ENCODE measurements at regions not wholly inside any gene's neighbourhood (a gene's known extent, or its start where the extent isn't known, plus 50 kb on each side); places are given as distances from the start of the nearest gene placed in this dataset.

DNA sequence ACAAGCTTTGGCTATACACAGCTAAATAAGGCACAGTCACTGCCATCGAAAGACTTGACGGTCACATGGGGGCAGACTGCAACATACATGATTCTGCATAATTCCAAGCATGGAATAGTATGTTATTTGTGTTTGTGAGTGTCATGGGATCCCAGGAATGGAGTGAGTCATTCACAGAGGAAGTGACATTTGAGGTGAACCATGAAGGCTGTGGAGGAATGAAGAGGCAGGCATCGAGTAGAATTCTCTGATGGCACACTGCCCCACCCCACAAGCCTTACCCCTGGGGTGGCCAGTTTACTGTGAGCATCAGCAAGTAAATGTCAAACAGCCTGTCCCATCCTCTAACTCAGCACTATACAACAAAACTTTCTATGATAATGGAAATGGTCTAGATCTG lies 619.7 kb downstream of the MID1IP1 start:
- Mint-ChIP-seq H3K9me3 (peaks cover 41% of the 10 kb centered on the region), H3K36me3 (ENCODE audit: low read depth) (no peaks in the 10 kb centered on the region), H3K4me1 (peaks cover 46% of the 10 kb centered on the region), H3K27ac (no peak overlapping the region), H3K4me3 (no peak overlapping the region), H3K27me3 (ENCODE audit: low read depth, poor library complexity) (peaks cover 5% of the 10 kb centered on the region)
- TF ChIP-seq, protein P1, sequence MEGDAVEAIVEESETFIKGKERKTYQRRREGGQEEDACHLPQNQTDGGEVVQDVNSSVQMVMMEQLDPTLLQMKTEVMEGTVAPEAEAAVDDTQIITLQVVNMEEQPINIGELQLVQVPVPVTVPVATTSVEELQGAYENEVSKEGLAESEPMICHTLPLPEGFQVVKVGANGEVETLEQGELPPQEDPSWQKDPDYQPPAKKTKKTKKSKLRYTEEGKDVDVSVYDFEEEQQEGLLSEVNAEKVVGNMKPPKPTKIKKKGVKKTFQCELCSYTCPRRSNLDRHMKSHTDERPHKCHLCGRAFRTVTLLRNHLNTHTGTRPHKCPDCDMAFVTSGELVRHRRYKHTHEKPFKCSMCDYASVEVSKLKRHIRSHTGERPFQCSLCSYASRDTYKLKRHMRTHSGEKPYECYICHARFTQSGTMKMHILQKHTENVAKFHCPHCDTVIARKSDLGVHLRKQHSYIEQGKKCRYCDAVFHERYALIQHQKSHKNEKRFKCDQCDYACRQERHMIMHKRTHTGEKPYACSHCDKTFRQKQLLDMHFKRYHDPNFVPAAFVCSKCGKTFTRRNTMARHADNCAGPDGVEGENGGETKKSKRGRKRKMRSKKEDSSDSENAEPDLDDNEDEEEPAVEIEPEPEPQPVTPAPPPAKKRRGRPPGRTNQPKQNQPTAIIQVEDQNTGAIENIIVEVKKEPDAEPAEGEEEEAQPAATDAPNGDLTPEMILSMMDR (IDR thresholded peaks at IDR 0.05), result no peak
- no peak for DNase-seq

GRCh38 chrX:39425124-39425806 lies 624.0 kb downstream of the MID1IP1 start:
- H3K27ac Mint-ChIP-seq, result no peak overlapping the region
- H3K36me3 Mint-ChIP-seq (ENCODE audit: low read depth), result no peaks in the 10 kb centered on the region
- H3K27me3 Mint-ChIP-seq (ENCODE audit: low read depth, poor library complexity), result peaks cover 6% of the 10 kb centered on the region
- no peak for DNase-seq
- H3K4me1 Mint-ChIP-seq, result peaks cover 25% of the 10 kb centered on the region
- no peak overlapping the region for H3K4me3 Mint-ChIP-seq
- TF ChIP-seq, protein P1 (IDR thresholded peaks at IDR 0.05), result no peak
- peaks cover 36% of the 10 kb centered on the region for H3K9me3 Mint-ChIP-seq

DNA sequence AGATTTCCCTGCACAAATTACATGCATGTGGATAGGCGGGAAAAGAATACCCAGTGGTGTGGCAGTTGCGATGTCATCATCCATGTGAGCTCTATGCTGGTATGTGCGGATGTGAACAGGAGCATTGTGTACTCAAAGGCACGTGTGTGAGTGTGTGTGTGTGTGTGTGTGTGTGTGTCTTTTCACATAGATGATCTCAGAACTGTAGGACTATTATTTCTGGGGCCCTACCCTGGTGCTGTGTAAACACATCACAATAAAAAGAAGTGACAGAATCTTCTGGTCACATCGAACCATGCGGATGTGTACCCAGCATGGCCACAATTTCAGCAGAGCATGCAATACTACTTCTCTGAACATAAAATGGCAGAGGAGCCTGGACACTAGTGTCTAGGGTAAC lies 624.8 kb downstream of the MID1IP1 start:
- H3K9me3 Mint-ChIP-seq, result peaks cover 32% of the 10 kb centered on the region
- H3K4me1 Mint-ChIP-seq, result peaks cover 18% of the 10 kb centered on the region
- no peak overlapping the region for H3K4me3 Mint-ChIP-seq
- no peak overlapping the region for H3K27ac Mint-ChIP-seq
- H3K36me3 Mint-ChIP-seq (ENCODE audit: low read depth), result no peaks in the 10 kb centered on the region
- peaks cover 6% of the 10 kb centered on the region for H3K27me3 Mint-ChIP-seq (ENCODE audit: low read depth, poor library complexity)
- TF ChIP-seq, protein P1 (IDR thresholded peaks at IDR 0.05), result no peak
- no peak for DNase-seq

- Mint-ChIP-seq H3K27me3 (ENCODE audit: low read depth, poor library complexity) (peaks cover 12% of the 10 kb centered on the region), H3K36me3 (ENCODE audit: low read depth) (no peaks in the 10 kb centered on the region), H3K27ac (no peak overlapping the region), H3K4me3 (no peak overlapping the region), H3K9me3 (peaks cover 30% of the 10 kb centered on the region), H3K4me1 (peaks cover 18% of the 10 kb centered on the region)
- no peak for DNase-seq
- TF ChIP-seq, protein P1 (IDR thresholded peaks at IDR 0.05), result no peak
Observed at GRCh38 chrX:39427492-39427891, 626.2 kb downstream of the MID1IP1 start.

DNA sequence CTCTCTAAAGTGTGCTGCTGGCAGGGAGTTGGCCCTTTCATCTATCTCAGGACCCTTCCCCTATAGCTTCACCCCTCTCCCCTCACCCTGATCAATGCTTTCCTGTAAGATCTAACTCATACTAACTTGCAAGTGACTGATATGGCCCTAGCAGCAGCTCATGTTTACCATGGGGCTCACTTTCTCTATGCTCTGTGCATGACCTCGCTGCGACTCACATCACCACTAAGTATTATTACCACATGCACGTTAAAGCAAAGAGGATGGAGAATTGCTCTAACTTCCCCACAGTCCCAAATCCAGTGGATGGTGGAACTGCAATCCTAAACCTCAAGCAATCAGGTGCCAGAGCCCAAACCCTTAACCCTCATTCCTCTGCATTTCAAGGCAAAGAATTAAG lies 626.6 kb downstream of the MID1IP1 start:
- TF ChIP-seq, protein P1 (IDR thresholded peaks at IDR 0.05), result no peak
- Mint-ChIP-seq H3K4me3 (no peak overlapping the region), H3K9me3 (peaks cover 25% of the 10 kb centered on the region), H3K36me3 (ENCODE audit: low read depth) (no peaks in the 10 kb centered on the region), H3K27me3 (ENCODE audit: low read depth, poor library complexity) (peaks cover 12% of the 10 kb centered on the region), H3K27ac (no peak overlapping the region), H3K4me1 (peaks cover 20% of the 10 kb centered on the region)
- no peak for DNase-seq

DNA sequence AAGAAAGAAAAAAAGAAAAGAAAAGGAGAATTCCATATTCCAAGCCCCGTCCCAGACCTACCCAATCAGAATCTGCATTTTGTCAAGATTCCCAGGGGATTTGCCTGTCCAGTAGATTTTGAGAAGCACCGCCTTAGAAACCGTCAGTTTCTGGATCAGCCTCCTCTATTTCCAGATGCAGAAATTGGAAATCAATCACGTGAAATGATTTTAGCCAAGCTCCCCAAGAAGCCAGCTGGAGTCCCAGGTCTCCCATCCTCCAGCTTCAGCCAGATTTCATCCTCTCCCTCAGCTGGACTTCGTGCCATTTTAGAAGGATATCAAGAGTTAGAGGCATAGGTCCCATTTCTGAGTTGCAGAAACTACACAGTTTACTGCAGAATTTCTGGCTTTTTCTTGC lies 629.3 kb downstream of the MID1IP1 start:
- no peaks in the 10 kb centered on the region for H3K36me3 Mint-ChIP-seq (ENCODE audit: low read depth)
- H3K27ac Mint-ChIP-seq, result no peak overlapping the region
- peaks cover 23% of the 10 kb centered on the region for H3K4me1 Mint-ChIP-seq
- peaks cover 5% of the 10 kb centered on the region for H3K9me3 Mint-ChIP-seq
- H3K4me3 Mint-ChIP-seq, result no peak overlapping the region
- TF ChIP-seq, protein P1 (IDR thresholded peaks at IDR 0.05), result no peak
- peaks cover 15% of the 10 kb centered on the region for H3K27me3 Mint-ChIP-seq (ENCODE audit: low read depth, poor library complexity)
- no peak for DNase-seq

All from nephron progenitor cell (in vitro differentiated cells).